Erythroblast (primary cell): ENCODE measurements at regions not wholly inside any gene's neighbourhood (a gene's known extent, or its start where the extent isn't known, plus 50 kb on each side); places are given as distances from the start of the nearest gene placed in this dataset.

Source experiments
- GATA1 ChIP-seq: IDR thresholded peaks from 2 replicates; pipeline ENCODE4 v1.6.1; 2011; ENCODE audit warnings: low read depth, mild to moderate bottlenecking, control low read depth, low read length, moderate library complexity
- POLR2A ChIP-seq: IDR thresholded peaks from 2 replicates; pipeline ENCODE4 v1.6.1; 2011; ENCODE audit warnings: mild to moderate bottlenecking, low read length

GRCh38 chr7:156305351-156305750 is 335.2 kb upstream of the RNF32 start:
- TF ChIP-seq POLR2A (no peak), GATA1 (no peak)
